ENCODE measurements at regions not wholly inside any gene's neighbourhood (a gene's known extent, or its start where the extent isn't known, plus 50 kb on each side); places are given as distances from the start of the nearest gene placed in this dataset.

- peak; percentile 88 for DNase-seq (ENCODE audit: low read depth)
Measured at GRCh38 chr5:19314840-19315239, 673.2 kb downstream of the CDH18 start.

GRCh38 chr5:19319252-19319651 lies 668.7 kb downstream of the CDH18 start:
- no peak for DNase-seq (ENCODE audit: low read depth)

DNA sequence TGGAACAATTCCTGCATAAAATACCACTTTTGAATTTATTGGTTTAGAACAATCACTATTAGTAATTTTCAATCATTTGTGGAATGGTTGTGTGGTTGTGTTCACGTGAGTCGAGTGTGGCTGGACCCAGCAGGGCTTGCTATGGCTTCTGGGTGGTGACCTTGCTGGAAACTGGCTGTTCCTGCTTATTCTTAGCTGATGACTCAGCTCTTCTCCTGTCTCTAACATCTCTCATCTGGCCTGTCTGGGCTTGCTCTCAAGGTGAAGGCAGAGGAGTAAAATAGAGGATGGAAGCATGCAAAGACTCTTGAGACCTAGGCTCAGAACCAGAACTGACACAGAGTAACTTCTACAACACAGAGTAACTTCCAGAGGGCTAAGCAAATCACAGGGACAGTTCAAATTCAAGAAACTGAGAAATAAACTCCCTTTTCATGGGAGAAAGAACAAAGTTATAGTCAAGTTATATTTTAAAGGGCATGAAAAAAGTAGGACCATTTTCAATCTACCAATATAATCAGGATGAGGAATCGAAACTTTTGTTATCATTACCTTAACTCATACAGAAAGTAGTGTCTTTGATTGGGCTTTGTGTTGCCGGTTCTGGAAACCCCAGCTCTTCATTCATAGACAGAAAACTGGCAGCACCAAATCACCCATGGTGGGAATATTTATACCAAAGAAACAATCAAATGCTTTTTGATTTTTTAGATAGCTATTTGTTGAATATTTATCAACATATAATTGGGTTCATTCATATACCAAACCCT lies 665.1 kb downstream of the CDH18 start:
- DNase-seq (ENCODE audit: low read depth) = peak; percentile 64

DNA sequence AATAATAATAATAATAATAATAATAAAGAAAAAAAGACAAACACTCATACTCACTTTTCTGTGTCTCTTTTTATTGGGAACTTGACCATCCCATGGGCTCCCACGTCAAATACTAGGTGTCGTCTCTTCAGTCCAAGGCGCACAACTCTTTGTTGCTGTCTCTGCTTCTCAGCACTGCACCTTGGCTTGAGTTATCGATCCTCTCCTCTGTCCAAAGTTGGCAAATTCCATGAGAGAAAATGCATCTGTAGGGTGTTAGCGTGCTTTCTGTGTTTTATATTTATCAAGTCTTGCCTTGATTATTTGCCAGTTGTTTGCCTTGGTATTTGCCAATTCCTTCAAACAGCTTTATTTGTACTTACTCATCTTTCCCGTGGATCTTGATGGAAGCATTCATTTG lies 653.7 kb downstream of the CDH18 start:
- DNase-seq (ENCODE audit: low read depth) = no peak

GRCh38 chr5:19342942-19343341 lies 645.1 kb downstream of the CDH18 start:
- no peak for DNase-seq (ENCODE audit: low read depth)

GRCh38 chr5:19352120-19352519 lies 635.9 kb downstream of the CDH18 start:
- DNase-seq (ENCODE audit: low read depth) = no peak

GRCh38 chr5:19369048-19369447 lies 619.0 kb downstream of the CDH18 start:
- DNase-seq (ENCODE audit: low read depth) = no peak

DNA sequence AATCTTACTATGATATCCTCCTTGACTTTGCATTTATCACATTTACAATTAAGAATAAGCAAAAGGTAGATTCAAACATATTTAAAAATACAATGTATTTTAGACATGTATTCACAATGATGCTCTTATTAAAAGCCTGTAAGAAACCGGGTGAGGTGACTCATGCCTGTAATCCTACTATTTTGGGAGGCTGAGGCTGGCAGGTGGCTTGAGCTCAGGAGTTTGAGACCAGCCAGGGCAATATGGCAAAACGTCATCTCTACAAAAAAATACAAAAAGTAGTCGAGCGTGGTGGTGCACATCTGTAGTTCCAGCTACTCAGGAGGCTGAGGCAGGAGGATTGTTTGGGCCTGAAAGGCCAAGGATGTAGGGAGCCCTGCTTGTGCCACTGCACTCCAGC lies 618.4 kb downstream of the CDH18 start:
- DNase-seq (ENCODE audit: low read depth) = no peak

- DNase-seq (ENCODE audit: low read depth) = peak; percentile 5
Measured at GRCh38 chr5:19370655-19371386, 617.2 kb downstream of the CDH18 start.

DNA sequence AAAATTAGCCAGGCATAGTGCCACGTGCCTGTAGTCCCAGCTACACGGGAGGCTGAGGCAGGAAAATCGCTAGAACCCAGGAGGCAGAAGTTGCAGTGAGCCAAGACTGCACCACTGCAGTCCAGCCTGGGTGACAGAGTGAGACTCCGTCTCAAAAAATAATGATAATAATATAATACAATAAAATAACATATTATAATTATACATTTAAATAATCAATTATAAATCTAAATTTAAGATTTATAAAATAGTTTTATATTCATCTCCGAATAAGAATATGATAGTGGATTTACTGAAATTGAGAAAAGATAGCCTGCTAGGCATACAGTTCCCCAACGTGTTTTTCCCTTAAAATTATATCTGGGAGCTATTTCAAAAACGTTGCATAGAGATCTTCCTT lies 599.6 kb downstream of the CDH18 start:
- no peak for DNase-seq (ENCODE audit: low read depth)

DNA sequence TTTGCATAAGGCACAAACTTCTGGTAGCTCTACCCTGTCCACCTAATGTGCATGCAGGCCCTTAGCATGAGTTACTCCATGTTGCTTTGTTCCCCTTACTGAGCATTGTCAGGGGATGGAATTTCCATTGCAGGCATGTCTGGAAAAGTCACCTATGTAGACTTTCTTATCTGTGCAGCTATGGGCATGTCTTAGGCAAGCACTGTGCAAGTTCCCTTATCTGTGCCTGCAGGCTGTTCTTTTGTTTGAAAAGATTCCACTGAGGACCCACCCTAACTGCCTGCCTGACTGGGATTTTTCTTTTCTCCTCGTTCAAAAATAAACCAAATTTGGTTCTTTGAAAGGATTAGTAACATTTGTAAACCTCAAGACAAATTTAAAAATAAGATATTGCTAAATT lies 587.0 kb downstream of the CDH18 start:
- DNase-seq (ENCODE audit: low read depth) = no peak

DNA sequence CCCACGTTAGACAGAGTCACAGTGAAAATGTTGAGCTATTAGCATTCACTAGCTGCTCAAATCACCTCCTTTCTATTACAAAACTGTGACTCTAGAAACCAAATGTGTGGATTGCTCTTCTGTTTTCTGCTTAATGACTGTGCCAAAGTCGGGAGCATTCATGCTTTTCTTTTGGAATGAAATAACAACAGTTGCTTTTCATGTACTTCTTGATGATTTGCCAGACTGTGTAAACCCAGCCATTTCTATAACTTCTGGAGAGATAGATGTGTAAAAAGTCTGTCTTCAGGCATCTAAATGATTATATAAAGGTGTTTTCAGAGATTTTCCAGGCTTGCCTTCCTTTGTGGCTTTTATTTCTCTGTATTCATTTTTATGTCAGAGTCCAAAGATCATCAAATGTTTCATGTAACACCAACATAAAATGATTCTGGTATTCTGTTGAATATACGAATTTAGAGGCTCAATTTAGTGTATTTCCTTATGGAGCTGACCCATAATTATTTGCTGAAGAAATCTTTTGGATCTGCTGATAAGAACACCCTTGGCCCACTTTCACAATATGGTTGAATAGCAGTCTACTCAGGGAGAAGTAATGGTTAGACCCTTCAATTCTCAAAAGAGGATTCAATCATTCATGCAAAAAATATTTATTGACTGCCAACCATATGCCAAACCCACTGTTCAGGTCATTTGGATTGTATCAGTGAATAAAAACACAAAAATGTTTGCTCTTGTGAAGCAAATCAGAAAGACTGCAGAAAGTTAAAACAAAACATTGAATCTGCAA lies 581.2 kb downstream of the CDH18 start:
- DNase-seq (ENCODE audit: low read depth) = no peak

- DNase-seq (ENCODE audit: low read depth) = no peak
Measured at GRCh38 chr5:19408149-19408548, 579.9 kb downstream of the CDH18 start.

- DNase-seq (ENCODE audit: low read depth) = no peak
Measured at GRCh38 chr5:19411936-19412335, 576.1 kb downstream of the CDH18 start.

All from M059J (cell line).